ENCODE measurements at regions not wholly inside any gene's neighbourhood (a gene's known extent, or its start where the extent isn't known, plus 50 kb on each side); places are given as distances from the start of the nearest gene placed in this dataset.
"Not testable (repeated sequence)": the region's sequence is repeated elsewhere in the genome, so short reads cannot be mapped to it uniquely, and the experiment has no call there.

DNA sequence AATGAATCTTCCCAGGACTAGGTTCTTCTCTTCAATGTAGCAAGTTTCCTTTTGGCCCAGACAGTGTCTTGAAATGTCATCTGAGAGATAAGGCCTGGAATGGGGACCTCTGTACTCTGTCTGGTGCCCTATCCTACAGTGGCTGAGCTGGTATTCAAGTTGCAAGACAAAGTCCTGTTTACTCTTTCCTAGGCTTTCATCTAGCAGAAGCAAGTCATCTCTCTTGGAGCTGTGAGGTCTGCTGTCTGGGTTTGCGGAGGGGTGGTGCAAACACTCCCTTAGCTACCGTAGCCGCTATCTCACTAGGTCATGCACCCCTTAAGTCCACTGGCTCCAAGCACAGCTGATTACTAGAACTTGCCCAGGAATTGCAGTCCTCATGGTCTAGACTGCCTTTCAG lies 149.7 kb upstream of the SLC16A7 start:
- DNase-seq (ENCODE audit: extremely low read depth, low read depth), result no peak
- no peak for TF ChIP-seq CTCF (IDR thresholded peaks at IDR 0.05; ENCODE audit: low read depth, low read length, missing control alignments)

DNA sequence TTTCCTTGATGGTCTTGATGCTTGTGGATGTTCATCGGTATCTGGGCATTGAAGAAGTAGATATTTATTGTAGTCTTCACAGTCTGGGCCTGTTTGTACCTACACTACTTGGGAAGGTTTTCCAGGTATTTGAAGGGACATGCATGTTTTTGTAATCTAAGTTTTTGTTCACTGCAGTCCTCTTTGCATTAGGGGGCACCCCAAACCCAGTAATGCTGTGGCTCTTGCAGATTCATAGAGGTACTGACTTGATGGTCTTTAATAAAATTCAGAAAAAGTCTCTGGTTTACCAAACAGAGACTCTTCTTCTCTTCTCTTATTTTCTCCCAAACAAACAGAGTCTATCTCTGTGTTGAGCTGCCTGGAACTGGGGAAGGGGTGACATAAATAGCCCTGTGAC lies 150.9 kb upstream of the SLC16A7 start:
- DNase-seq (ENCODE audit: extremely low read depth, low read depth), result no peak
- no peak overlapping the region for H3K4me3 ChIP-seq (replicated peaks; ENCODE audit: low read depth, low read length)
- TF ChIP-seq CTCF (IDR thresholded peaks at IDR 0.05; ENCODE audit: low read depth, low read length, missing control alignments), result peak; percentile 30

More for the DNA sequence above, 149.7 kb upstream of the SLC16A7 start:
- no peak overlapping the region for H3K4me3 ChIP-seq (replicated peaks; ENCODE audit: low read depth, low read length)

- TF ChIP-seq CTCF (IDR thresholded peaks at IDR 0.05; ENCODE audit: low read depth, low read length, missing control alignments), result no peak
- H3K4me3 ChIP-seq (replicated peaks; ENCODE audit: low read depth, low read length), result no peak overlapping the region
- no peak for DNase-seq (ENCODE audit: extremely low read depth, low read depth)
Measured at GRCh38 chr12:59432057-59432456, 163.8 kb upstream of the SLC16A7 start.

GRCh38 chr12:59431266-59431665 lies 164.6 kb upstream of the SLC16A7 start:
- DNase-seq (ENCODE audit: extremely low read depth, low read depth), result no peak
- H3K4me3 ChIP-seq (replicated peaks; ENCODE audit: low read depth, low read length), result no peak overlapping the region
- TF ChIP-seq CTCF (IDR thresholded peaks at IDR 0.05; ENCODE audit: low read depth, low read length, missing control alignments), result peak; percentile 5

GRCh38 chr12:59429766-59430165 lies 166.1 kb upstream of the SLC16A7 start:
- no peak for TF ChIP-seq CTCF (IDR thresholded peaks at IDR 0.05; ENCODE audit: low read depth, low read length, missing control alignments)
- no peak for DNase-seq (ENCODE audit: extremely low read depth, low read depth)
- no peak overlapping the region for H3K4me3 ChIP-seq (replicated peaks; ENCODE audit: low read depth, low read length)

- no peak for TF ChIP-seq CTCF (IDR thresholded peaks at IDR 0.05; ENCODE audit: low read depth, low read length, missing control alignments)
- H3K4me3 ChIP-seq (replicated peaks; ENCODE audit: low read depth, low read length), result no peak overlapping the region
- no peak for DNase-seq (ENCODE audit: extremely low read depth, low read depth)
Measured at GRCh38 chr12:59425798-59426197, 170.0 kb upstream of the SLC16A7 start.

DNA sequence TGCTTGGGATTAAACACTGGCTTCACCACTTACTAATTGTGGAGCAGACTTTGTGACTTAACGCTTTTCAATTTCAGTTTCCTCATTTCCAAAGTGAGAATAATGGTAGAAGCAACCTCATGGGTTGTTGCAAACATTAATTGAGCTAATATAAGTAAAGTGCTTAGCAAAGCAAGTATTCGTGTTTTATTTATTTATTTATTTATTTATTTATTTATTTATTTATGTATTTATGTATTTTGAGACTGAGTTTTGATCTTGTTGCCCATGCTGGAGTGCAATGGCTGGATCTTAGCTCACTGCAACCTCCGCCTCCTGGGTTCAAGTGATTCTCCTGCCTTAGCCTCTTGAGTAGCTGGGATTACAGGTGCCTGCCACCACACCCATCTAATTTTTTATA lies 171.2 kb upstream of the SLC16A7 start:
- not testable (repeated sequence) for H3K4me3 ChIP-seq (replicated peaks; ENCODE audit: low read depth, low read length); DNase-seq (ENCODE audit: extremely low read depth, low read depth)
